ENCODE measurements at regions not wholly inside any gene's neighbourhood (a gene's known extent, or its start where the extent isn't known, plus 50 kb on each side); places are given as distances from the start of the nearest gene placed in this dataset.

- TF ChIP-seq ZNF70 (CRISPR knock-in tag; IDR thresholded peaks at IDR 0.05) (no peak), ZFP30 (CRISPR knock-in tag; IDR thresholded peaks at IDR 0.05) (no peak), CSDC2 (CRISPR knock-in tag; IDR thresholded peaks at IDR 0.05) (no peak), BACH2 (CRISPR knock-in tag; IDR thresholded peaks at IDR 0.05; ENCODE audit: borderline replicate concordance) (no peak)
Measured at GRCh38 chr7:13126347-13126746, 438.9 kb downstream of the ARL4A start.

Measured in SK-N-SH treated with all-trans-retinoic acid at 6 μM for 48 hours (cell line).